MM.1S (cell line): ENCODE measurements at regions not wholly inside any gene's neighbourhood (a gene's known extent, or its start where the extent isn't known, plus 50 kb on each side); places are given as distances from the start of the nearest gene placed in this dataset.

ENCODE experiments used
- CTCF ChIP-seq: fragments of 300-600 bp; sonication (generic); IDR thresholded peaks from 2 replicates; pipeline ENCODE4 v1.5.1; 2016; ENCODE audit warnings: antibody characterized with exemption, low read length, mixed read lengths
- EZH2 ChIP-seq: fragments of 300-600 bp; sonication (generic); optimal IDR thresholded peaks from 2 replicates; pipeline ENCODE3; 2017; ENCODE audit warnings: low read depth, mild to moderate bottlenecking, antibody characterized with exemption, low read length, mixed read lengths

DNA sequence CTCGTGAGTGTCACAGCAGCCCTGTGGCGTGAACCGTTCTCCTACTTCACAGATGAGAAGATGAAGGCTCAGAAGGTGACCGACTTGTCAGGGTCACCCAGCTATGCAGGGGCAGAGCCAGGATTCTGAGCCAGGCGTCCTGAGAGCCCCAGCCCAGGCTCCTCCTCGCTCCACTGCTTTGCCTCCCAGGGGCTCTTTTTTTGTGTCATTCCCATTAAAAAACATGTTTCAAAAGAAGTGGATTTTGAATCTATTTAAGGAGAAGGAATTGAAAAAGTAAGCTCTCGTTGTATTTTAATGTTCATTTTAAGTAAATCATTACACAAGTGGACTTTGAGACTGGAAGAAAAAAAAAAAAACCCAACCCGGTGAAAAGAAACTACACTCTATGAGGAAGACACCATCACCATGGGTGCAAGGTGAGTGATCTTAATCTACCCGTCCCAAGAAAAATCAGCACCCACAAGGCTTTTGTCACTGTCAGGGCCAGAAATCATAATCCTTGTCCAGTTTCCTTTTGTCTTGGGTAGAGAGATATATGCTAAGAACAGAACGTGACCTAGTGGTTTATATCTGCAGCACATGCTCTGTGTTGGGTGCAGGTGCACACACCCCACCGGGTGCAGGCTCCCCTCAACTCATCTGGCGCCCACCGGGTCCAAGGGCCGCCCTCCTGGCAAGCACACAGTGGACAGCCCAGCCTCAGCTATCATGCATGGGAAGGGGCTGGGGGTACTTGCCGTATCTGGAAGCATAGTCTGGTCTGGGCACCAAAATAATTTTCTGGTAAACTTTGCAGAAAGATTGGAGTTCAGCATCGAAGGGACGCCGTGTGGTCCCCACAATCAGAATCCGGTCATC, 73.5 kb upstream of the ASB18 start:
- no peak for TF ChIP-seq EZH2
- TF ChIP-seq CTCF = no peak
